GOT3 (cell line): ENCODE measurements at regions not wholly inside any gene's neighbourhood (a gene's known extent, or its start where the extent isn't known, plus 50 kb on each side); places are given as distances from the start of the nearest gene placed in this dataset.

Experiments
- DNase-seq: peaks from one replicate; lab custom pipeline; 2025; ENCODE audit warnings: mixed read lengths; lab: John Stamatoyannopoulos, UW

GRCh38 chr16:82358161-82358560 is 188.1 kb upstream of the MPHOSPH6 start:
- no peak for DNase-seq

DNA sequence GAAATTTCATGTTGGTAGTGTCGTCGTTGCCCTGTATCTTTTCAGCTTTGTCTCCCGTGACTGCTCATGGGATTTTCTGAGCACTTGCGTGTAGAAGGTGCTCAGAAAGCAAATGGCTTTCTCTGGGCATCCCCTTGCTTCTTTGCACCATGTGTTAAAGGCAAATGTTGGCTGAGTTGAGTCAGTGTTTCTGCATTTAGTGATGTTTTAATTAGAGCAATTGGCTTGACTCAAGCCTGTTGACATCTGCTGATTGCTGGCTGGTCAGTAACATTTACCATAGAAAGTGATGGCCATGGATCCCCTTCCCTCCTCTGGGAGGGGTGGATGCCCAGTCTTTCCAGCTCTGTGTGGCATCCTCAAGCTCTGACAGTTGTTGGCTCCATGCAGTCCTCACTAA is 187.2 kb upstream of the MPHOSPH6 start:
- DNase-seq: no peak

GRCh38 chr16:82350560-82350959 is 180.5 kb upstream of the MPHOSPH6 start:
- DNase-seq: no peak

- no peak for DNase-seq
Observed at GRCh38 chr16:82345318-82345717, 175.3 kb upstream of the MPHOSPH6 start.

GRCh38 chr16:82344157-82344556 is 174.1 kb upstream of the MPHOSPH6 start:
- no peak for DNase-seq

- DNase-seq: no peak
Observed at GRCh38 chr16:82341146-82341669, 171.2 kb upstream of the MPHOSPH6 start.

DNA sequence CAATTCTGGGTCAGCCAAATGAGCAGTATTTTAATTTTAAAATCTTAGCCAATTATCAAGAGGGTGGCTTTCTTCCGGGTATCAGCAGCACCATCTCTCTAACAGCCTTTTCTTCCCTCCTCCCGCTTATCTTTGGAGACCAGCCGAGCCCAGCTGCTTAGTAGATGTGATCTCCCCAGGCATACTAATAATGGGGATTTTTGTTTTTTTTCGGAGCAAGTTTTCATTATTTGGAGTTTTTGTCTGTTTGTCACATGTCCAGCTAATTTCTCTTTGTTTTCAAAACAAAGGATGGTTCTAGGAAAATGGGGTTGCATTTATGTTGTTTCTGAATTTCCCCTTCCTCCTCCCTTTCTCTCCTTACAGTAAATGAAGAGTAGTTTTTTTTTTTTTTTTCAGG is 170.5 kb upstream of the MPHOSPH6 start:
- DNase-seq: no peak

- DNase-seq: no peak
Observed at GRCh38 chr16:82337355-82337754, 167.3 kb upstream of the MPHOSPH6 start.

- DNase-seq: no peak
Observed at GRCh38 chr16:82331974-82332750, 162.1 kb upstream of the MPHOSPH6 start.

DNA sequence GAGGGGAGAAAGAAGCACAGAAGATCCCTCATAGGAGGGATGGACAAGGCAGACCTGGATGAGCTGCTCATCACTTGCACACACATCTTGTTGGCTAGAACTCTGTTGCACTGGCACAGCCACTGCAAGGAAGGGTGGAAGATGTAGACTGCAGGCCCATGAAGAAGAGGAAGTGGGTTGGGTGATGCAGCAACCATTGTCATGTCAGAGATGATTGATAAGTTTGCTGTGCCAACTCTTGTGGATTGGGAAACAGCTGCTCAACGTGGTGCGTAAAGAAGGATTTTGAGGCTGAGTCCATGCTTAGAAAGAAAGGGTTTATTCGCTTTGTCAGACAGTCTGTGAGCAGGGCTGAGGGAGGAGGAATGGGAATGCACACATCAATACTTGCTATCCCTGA is 161.4 kb upstream of the MPHOSPH6 start:
- no peak for DNase-seq

- DNase-seq: no peak
Observed at GRCh38 chr16:82329504-82330192, 159.6 kb upstream of the MPHOSPH6 start.

DNA sequence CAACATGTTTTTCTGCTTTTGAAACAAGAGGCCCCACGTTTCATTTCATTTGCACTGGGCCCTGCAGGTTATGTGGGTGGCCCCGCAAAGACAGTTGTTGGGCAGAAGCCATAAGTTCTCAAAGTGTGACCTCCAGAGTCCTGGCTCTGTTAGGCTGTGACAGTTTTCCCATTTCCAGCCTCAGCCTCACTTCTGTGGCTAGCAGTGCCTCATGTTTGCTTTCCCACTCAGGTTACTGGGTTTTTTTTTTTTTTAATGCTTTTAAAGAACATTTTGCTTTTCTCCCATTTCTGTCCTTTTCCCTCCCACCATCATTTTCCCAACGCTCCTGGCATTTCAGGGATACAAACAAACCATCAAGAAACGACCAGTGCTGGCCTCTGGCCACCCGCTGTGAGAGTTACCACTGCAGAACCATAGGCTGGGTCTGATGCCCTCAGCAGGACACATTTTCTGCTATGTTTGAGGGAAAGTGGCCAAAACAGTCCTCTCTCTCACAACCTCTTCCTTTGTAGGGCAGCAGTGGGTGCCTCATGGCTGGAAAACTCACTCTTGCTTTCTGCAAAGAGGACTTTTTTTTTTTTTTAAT is 159.0 kb upstream of the MPHOSPH6 start:
- no peak for DNase-seq

GRCh38 chr16:82323171-82323570 is 153.1 kb upstream of the MPHOSPH6 start:
- DNase-seq: no peak

- DNase-seq: no peak
Observed at GRCh38 chr16:82322177-82322576, 152.2 kb upstream of the MPHOSPH6 start.

DNA sequence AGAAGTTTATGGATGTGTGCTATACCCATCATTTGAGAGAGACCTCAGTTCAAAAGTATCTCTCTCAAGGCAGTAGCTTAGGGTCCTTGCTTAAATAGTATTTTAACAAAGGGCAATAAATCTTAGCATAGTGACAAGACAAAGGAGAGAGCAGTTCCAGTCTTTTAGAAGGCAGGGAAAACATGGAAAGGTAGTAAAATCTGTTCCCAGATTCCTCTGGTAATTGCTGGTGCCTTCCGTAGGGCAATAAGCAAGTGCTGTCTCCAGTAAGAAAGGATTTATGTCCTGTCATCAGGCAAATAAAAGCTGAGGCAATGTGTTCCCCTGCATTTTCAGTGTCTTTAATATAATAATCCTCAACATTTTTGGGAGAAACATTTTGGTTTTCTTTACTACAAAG is 149.0 kb upstream of the MPHOSPH6 start:
- DNase-seq: no peak

DNA sequence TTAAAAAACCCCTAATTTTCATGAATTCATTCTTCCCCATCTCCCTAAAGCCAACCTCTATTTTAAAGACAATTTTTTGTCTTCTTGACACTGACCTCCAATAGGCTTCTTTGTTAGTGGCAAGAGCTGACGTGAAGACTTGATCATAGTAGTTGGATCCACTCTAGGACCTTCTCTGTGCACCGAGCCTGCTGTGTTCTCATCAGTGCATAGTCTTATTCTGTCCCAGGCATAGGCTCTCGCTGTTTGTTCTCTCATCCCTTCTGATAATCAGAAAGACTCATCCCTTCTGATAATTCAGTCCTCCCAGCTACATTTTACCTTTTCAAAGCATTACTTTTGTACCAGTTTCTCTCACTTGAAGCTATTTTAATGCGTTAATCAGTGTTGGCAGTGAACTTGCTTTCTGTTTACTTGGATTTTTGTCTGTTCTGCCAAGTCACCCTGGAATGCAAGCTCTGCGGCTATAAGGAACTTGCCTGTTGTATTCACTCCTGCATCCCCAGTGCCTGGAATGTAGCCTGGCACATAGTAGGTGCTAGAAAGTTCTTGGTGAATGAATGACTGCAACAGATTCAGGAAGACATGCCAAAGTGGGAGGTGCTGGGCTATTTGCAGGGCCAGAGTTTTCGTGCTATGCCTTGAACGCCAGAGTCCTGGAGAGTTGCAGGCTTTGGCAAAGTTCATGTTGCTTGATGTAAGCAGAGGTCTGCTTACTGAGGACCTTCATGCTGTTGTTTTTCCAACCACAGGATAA is 147.6 kb upstream of the MPHOSPH6 start:
- no peak for DNase-seq

GRCh38 chr16:82313754-82314153 is 143.7 kb upstream of the MPHOSPH6 start:
- DNase-seq: no peak

GRCh38 chr16:82311528-82311927 is 141.5 kb upstream of the MPHOSPH6 start:
- DNase-seq: no peak

DNA sequence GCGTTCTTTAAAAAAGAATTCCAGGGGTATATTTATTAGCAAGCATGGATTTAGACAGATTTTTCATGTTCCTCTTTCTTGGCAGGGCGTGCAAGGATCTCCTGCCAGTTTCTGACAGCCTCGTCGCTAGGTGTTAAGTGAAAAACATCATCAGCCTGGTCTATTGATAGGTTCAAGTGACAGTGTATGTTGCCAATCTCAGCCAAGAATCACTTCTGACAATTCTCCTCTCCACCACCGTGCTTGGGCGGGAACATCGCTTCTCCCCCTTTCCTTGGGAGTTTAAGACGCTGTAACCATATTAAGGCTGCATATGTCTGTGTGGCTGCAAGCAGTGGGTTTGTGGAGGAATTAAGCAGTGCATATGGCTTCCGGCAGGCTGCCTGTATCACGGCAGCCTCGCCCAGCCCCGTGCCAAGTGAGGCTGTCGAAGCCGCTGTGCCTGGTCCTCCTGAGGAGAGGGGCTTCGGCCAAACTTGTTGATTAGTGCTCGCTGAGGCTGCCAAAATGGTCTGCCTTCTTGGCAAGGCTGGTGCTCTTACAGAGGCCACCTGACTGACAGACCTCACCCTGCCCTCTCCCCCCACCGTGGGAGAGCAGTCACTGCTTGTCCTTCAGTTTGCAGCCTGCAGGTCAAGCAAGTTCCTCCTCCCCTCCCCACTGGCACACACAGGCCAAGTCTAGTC is 132.2 kb upstream of the MPHOSPH6 start:
- no peak for DNase-seq

DNA sequence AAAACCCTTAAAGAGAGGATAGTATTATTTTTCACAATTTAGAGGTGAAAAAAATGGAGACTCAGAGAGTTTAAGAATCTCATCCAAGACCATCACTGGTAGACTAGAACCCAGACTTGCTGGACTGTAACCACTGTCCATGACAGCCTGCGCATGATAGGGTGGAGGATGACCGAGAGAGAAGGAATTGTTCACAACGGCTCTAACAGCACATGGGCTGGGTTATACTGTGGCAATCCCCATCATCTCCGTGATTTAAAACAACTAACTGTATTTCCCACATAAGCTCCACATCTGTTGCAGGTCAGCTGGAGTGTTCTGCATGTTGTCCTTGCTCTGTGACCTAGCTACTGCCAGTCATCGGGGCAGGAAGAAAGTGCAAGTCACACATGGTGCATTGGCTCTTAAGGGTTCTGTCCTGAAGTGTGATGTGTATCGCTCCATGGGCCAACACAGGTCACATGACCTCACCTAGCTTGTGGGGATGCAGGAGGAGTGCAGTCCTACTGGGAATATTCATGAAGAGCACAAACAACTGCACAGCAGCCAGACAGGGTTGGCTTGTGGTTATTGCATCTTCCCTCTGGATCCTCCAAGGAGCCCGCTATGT is 131.2 kb upstream of the MPHOSPH6 start:
- DNase-seq: no peak

- no peak for DNase-seq
Observed at GRCh38 chr16:82300374-82300951, 130.4 kb upstream of the MPHOSPH6 start.
